HL-60 (cell line): ENCODE measurements at regions not wholly inside any gene's neighbourhood (a gene's known extent, or its start where the extent isn't known, plus 50 kb on each side); places are given as distances from the start of the nearest gene placed in this dataset.

Source experiments
- DNase-seq, 2 experiments: peaks; one replicate each; pipeline ENCODE4 v3.0.0-alpha.2; 2010 to 2020; ENCODE audit warnings: low read depth in 1 of 2, low spot score in 1 of 2
- H3K27ac ChIP-seq: fragments of 250-450 bp; sonication (Bioruptor Pico); replicated peaks from 2 replicates; pipeline ENCODE4 v1.5.1; 2020; ENCODE audit warnings: mild to moderate bottlenecking, moderate library complexity
- H3K27me3 ChIP-seq: fragments of 250-450 bp; sonication (Bioruptor Pico); 2 replicates; pipeline ENCODE4 v1.5.1; 2021; ENCODE audit warnings: mild to moderate bottlenecking, moderate library complexity; ENCODE audit not compliant: insufficient read depth, poor library complexity, severe bottlenecking
- H3K4me3 ChIP-seq: replicated peaks from 2 replicates; pipeline ENCODE4 v1.5.1; 2011; ENCODE audit warnings: mild to moderate bottlenecking, control low read depth, low read length; ENCODE audit not compliant: insufficient read depth
- CTCF ChIP-seq: IDR thresholded peaks from one replicate; pipeline ENCODE4 v1.5.1; 2011; ENCODE audit warnings: low read length, control low read depth, inconsistent platforms; ENCODE audit not compliant: insufficient read depth
- GABPA ChIP-seq: IDR thresholded peaks from 2 replicates; pipeline ENCODE4 v1.6.1; 2012; ENCODE audit warnings: low read depth
- POLR2AphosphoS5 ChIP-seq: IDR thresholded peaks from 2 replicates; pipeline ENCODE4 v1.6.1; 2012; ENCODE audit warnings: low read depth
- REST ChIP-seq: IDR thresholded peaks from 2 replicates; pipeline ENCODE4 v1.6.1; 2012; ENCODE audit warnings: low read depth; ENCODE audit not compliant: insufficient replicate concordance
- SPI1 ChIP-seq: IDR thresholded peaks from 2 replicates; pipeline ENCODE4 v1.6.1; 2012; ENCODE audit warnings: low read depth, mild to moderate bottlenecking, borderline replicate concordance

- no peak for DNase-seq
- TF ChIP-seq POLR2AphosphoS5 (no peak), REST (no peak), CTCF (no peak), SPI1 (no peak), GABPA (no peak)
Observed at GRCh38 chr5:32852535-32852934, 141.4 kb downstream of the NPR3 start.

GRCh38 chr5:32852976-32853375 is 141.9 kb downstream of the NPR3 start:
- TF ChIP-seq POLR2AphosphoS5 (no peak), GABPA (no peak), REST (no peak), CTCF (no peak), SPI1 (no peak)
- no peak overlapping the region for H3K4me3 ChIP-seq
- no peak for DNase-seq
- H3K27me3 ChIP-seq, result no peaks in the 10 kb centered on the region
- no peak overlapping the region for H3K27ac ChIP-seq

More at GRCh38 chr5:32852535-32852934, 141.4 kb downstream of the NPR3 start:
- no peak overlapping the region for H3K27ac ChIP-seq
- no peaks in the 10 kb centered on the region for H3K27me3 ChIP-seq
- no peak overlapping the region for H3K4me3 ChIP-seq

- TF ChIP-seq REST (no peak), CTCF (no peak), SPI1 (no peak), POLR2AphosphoS5 (no peak), GABPA (no peak)
- Histone ChIP-seq H3K27me3 (no peaks in the 10 kb centered on the region), H3K4me3 (no peak overlapping the region), H3K27ac (no peak overlapping the region)
- DNase-seq, result no peak
Observed at GRCh38 chr5:32854473-32854872, 143.4 kb downstream of the NPR3 start.
